ENCODE measurements at regions not wholly inside any gene's neighbourhood (a gene's known extent, or its start where the extent isn't known, plus 50 kb on each side); places are given as distances from the start of the nearest gene placed in this dataset.

DNA sequence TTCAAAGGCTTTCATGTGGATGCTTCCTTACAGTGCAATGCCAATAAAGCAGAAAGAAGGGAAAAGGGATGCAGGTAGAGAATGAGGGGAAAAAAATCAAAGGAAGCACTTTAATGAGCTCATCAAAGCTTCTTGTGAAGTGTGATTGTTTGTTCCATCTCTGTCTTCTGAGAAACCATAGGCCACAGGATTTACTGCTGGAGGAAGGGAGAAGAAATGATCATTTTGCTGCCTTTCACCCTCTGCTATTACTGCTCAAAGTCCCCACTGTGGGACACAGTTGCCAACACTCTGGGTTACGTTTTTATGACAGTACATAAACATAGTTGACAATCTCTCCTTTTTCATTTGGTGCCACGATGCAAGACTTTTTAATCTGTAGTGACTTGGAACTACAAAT is 558.0 kb upstream of the TECRL start:
- TF ChIP-seq, protein P1, sequence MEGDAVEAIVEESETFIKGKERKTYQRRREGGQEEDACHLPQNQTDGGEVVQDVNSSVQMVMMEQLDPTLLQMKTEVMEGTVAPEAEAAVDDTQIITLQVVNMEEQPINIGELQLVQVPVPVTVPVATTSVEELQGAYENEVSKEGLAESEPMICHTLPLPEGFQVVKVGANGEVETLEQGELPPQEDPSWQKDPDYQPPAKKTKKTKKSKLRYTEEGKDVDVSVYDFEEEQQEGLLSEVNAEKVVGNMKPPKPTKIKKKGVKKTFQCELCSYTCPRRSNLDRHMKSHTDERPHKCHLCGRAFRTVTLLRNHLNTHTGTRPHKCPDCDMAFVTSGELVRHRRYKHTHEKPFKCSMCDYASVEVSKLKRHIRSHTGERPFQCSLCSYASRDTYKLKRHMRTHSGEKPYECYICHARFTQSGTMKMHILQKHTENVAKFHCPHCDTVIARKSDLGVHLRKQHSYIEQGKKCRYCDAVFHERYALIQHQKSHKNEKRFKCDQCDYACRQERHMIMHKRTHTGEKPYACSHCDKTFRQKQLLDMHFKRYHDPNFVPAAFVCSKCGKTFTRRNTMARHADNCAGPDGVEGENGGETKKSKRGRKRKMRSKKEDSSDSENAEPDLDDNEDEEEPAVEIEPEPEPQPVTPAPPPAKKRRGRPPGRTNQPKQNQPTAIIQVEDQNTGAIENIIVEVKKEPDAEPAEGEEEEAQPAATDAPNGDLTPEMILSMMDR (IDR thresholded peaks at IDR 0.05; ENCODE audit: borderline replicate concordance, extremely low read depth, low read length, poor library complexity, severe bottlenecking) = no peak
- no peak for TF ChIP-seq EZH2 (IDR thresholded peaks at IDR 0.05; ENCODE audit: borderline replicate concordance, low read depth, low read length, severe bottlenecking)
